Neural cell (in vitro differentiated cells): ENCODE measurements at regions not wholly inside any gene's neighbourhood (a gene's known extent, or its start where the extent isn't known, plus 50 kb on each side); places are given as distances from the start of the nearest gene placed in this dataset.

Source experiments
- H2AFZ ChIP-seq: fragments of 200-600, 300-800 bp; sonication (generic), shearing (Covaris generic); 2 replicates; pipeline ENCODE4 v1.6.0; 2014; ENCODE audit warnings: low read depth, mild to moderate bottlenecking, antibody characterized with exemption, low read length, moderate library complexity
- H3F3A ChIP-seq: fragments of 200-600 bp; shearing (Covaris generic); 2 replicates; pipeline ENCODE4 v1.6.1; 2016; ENCODE audit warnings: mild to moderate bottlenecking, moderate library complexity, mixed read lengths, antibody characterized with exemption, low read length; ENCODE audit not compliant: insufficient read depth, poor library complexity, severe bottlenecking
- H3K27ac ChIP-seq: fragments of 200-600, 300-800 bp; sonication (generic), shearing (Covaris generic); 2 replicates; pipeline ENCODE4 v1.5.1; 2014; ENCODE audit warnings: mild to moderate bottlenecking, low read length, moderate library complexity
- H3K27me3 ChIP-seq: fragments of 300-800, 200-600 bp; sonication (generic), shearing (Covaris generic); 2 replicates; pipeline ENCODE4 v1.6.0; 2014; ENCODE audit warnings: mild to moderate bottlenecking, low read depth, low read length, moderate library complexity; ENCODE audit not compliant: insufficient read depth
- H3K36me3 ChIP-seq: fragments of 300-800, 200-600 bp; sonication (generic), shearing (Covaris generic); 2 replicates; pipeline ENCODE4 v1.5.1; 2014; ENCODE audit warnings: mild to moderate bottlenecking, antibody characterized with exemption, low read length, moderate library complexity; ENCODE audit not compliant: insufficient read depth
- H3K4me2 ChIP-seq: fragments of 300-800, 200-600 bp; sonication (generic), shearing (Covaris generic); 2 replicates; pipeline ENCODE4 v1.6.0; 2014; ENCODE audit warnings: mild to moderate bottlenecking, low read length
- H3K4me3 ChIP-seq: fragments of 300-800, 200-600 bp; sonication (generic), shearing (Covaris generic); 2 replicates; pipeline ENCODE4 v1.5.1; 2014; ENCODE audit warnings: mild to moderate bottlenecking, low read length, moderate library complexity
- H3K79me2 ChIP-seq: fragments of 200-600 bp; shearing (Covaris generic); replicated peaks from 2 replicates; pipeline ENCODE4 v1.6.0; 2014; ENCODE audit warnings: mild to moderate bottlenecking, low read length, moderate library complexity; ENCODE audit not compliant: insufficient read depth
- H3K9ac ChIP-seq: fragments of 300-800, 200-600 bp; sonication (generic), shearing (Covaris generic); 2 replicates; pipeline ENCODE4 v1.6.1; 2016; ENCODE audit warnings: mild to moderate bottlenecking, low read length, mixed read lengths
- H3K9me2 ChIP-seq: fragments of 200-600 bp; shearing (Covaris generic); 2 replicates; pipeline ENCODE4 v1.6.1; 2016; ENCODE audit warnings: mild to moderate bottlenecking, low read length, mixed read lengths; ENCODE audit not compliant: insufficient read depth
- H3K9me3 ChIP-seq: fragments of 200-600, 300-800 bp; sonication (generic), shearing (Covaris generic); 2 replicates; pipeline ENCODE4 v1.6.1; 2016; ENCODE audit warnings: mild to moderate bottlenecking, mixed run types, low read length, moderate library complexity, mixed read lengths
- H4K20me1 ChIP-seq: fragments of 200-600 bp; shearing (Covaris generic); 2 replicates; pipeline ENCODE4 v1.6.1; 2016; ENCODE audit warnings: mild to moderate bottlenecking, mixed run types; ENCODE audit not compliant: insufficient read depth
- CTCF ChIP-seq: fragments of 450-650 bp; IDR thresholded peaks from 2 replicates; pipeline ENCODE4 v1.5.1; 2014; ENCODE audit warnings: antibody characterized with exemption, mild to moderate bottlenecking, moderate library complexity; ENCODE audit not compliant: poor library complexity, severe bottlenecking
- EP300 ChIP-seq: fragments of 450-650 bp; conservative IDR thresholded peaks from 2 replicates; pipeline ENCODE4 v1.6.1; 2014; ENCODE audit warnings: antibody characterized with exemption, mild to moderate bottlenecking, moderate library complexity; ENCODE audit not compliant: poor library complexity, severe bottlenecking
- EZH2 ChIP-seq: fragments of 200-600, 300-800 bp; shearing (Covaris generic), sonication (generic); IDR thresholded peaks from 2 replicates; pipeline ENCODE4 v1.6.1; 2014; ENCODE audit warnings: antibody characterized with exemption, low read length, borderline replicate concordance, mild to moderate bottlenecking; ENCODE audit not compliant: insufficient read depth, poor library complexity, severe bottlenecking
- MXI1 ChIP-seq: fragments of 450-650 bp; conservative IDR thresholded peaks from 2 replicates; pipeline ENCODE4 v1.6.1; 2014; ENCODE audit warnings: antibody characterized with exemption, mild to moderate bottlenecking; ENCODE audit not compliant: poor library complexity, severe bottlenecking
- POLR2AphosphoS5 ChIP-seq: IDR thresholded peaks from 2 replicates; pipeline ENCODE4 v1.6.1; 2012
- RAD21 ChIP-seq: fragments of 450-650 bp; conservative IDR thresholded peaks from 2 replicates; pipeline ENCODE4 v1.6.1; 2014; ENCODE audit warnings: antibody characterized with exemption, mild to moderate bottlenecking, moderate library complexity
- REST ChIP-seq: IDR thresholded peaks from 2 replicates; pipeline ENCODE4 v1.6.1; 2012; ENCODE audit warnings: borderline replicate concordance
- SMC3 ChIP-seq: fragments of 450-650 bp; conservative IDR thresholded peaks from 2 replicates; pipeline ENCODE4 v1.6.1; 2014; ENCODE audit warnings: antibody characterized with exemption, mild to moderate bottlenecking, moderate library complexity; ENCODE audit not compliant: poor library complexity
- TAF1 ChIP-seq: IDR thresholded peaks from 2 replicates; pipeline ENCODE4 v1.6.1; 2012; ENCODE audit warnings: low read depth

- TF ChIP-seq EP300 (no peak), REST (no peak), TAF1 (no peak), CTCF (no peak), EZH2 (no peak), SMC3 (no peak), RAD21 (no peak), POLR2AphosphoS5 (no peak), MXI1 (no peak)
- H3K4me2 ChIP-seq, result no peak overlapping the region
- no peaks in the 10 kb centered on the region for H3K9me2 ChIP-seq
- no peaks in the 10 kb centered on the region for H3F3A ChIP-seq
- no peaks in the 10 kb centered on the region for H4K20me1 ChIP-seq
- H2AFZ ChIP-seq, result no peak overlapping the region
- no peak overlapping the region for H3K27ac ChIP-seq
- no peaks in the 10 kb centered on the region for H3K9me3 ChIP-seq
- no peaks in the 10 kb centered on the region for H3K27me3 ChIP-seq
- H3K36me3 ChIP-seq, result no peaks in the 10 kb centered on the region
- no peak overlapping the region for H3K4me3 ChIP-seq
- H3K9ac ChIP-seq, result no peak overlapping the region
- H3K79me2 ChIP-seq, result no peaks in the 10 kb centered on the region
These were observed 1284.1 kb upstream of the AUTS2 start for GRCh38 chr7:68314208-68314607.

- Histone ChIP-seq H3K9ac (no peak overlapping the region), H3K36me3 (no peaks in the 10 kb centered on the region), H4K20me1 (no peaks in the 10 kb centered on the region), H3K9me2 (no peaks in the 10 kb centered on the region), H3K27me3 (no peaks in the 10 kb centered on the region), H3K27ac (no peak overlapping the region), H3K9me3 (no peaks in the 10 kb centered on the region), H3K4me2 (no peak overlapping the region), H3K4me3 (no peak overlapping the region), H2AFZ (no peak overlapping the region), H3F3A (no peaks in the 10 kb centered on the region), H3K79me2 (no peaks in the 10 kb centered on the region)
- TF ChIP-seq SMC3, result no peak
- no peak for TF ChIP-seq POLR2AphosphoS5
- no peak for TF ChIP-seq EP300
- TF ChIP-seq EZH2, result no peak
- no peak for TF ChIP-seq CTCF
- TF ChIP-seq TAF1, result no peak
- TF ChIP-seq REST, result no peak
- no peak for TF ChIP-seq RAD21
- no peak for TF ChIP-seq MXI1
These were observed 1280.8 kb upstream of the AUTS2 start for GRCh38 chr7:68317476-68317875.
